ENCODE measurements at regions not wholly inside any gene's neighbourhood (a gene's known extent, or its start where the extent isn't known, plus 50 kb on each side); places are given as distances from the start of the nearest gene placed in this dataset.

GRCh38 chr6:147986846-147987245, 355.8 kb upstream of the SASH1 start:
- no peak for TF ChIP-seq CTCF (IDR thresholded peaks at IDR 0.05; ENCODE audit: borderline replicate concordance, extremely low read depth, insufficient read depth)
- Histone ChIP-seq H3K27me3 (ENCODE audit: control insufficient read depth, insufficient read depth, low read length) (no peaks in the 10 kb centered on the region), H3K9ac (ENCODE audit: low read length in 3 of 3) (no peak overlapping the region), H3K4me3 (ENCODE audit: low read length in 3 of 3) (no peak overlapping the region), H3K27ac (ENCODE audit: low read depth in 2 of 2, low read length in 2 of 2) (no peak overlapping the region), H3K4me1 (ENCODE audit: control insufficient read depth in 2 of 3, insufficient read depth in 2 of 3, low read depth in 1 of 3, low read length in 3 of 3) (no peaks in the 10 kb centered on the region), H3K9me3 (ENCODE audit: control insufficient read depth in 2 of 3, insufficient read depth in 1 of 3, low read length in 3 of 3) (no peaks in the 10 kb centered on the region), H3K36me3 (ENCODE audit: control insufficient read depth in 2 of 3, insufficient read depth in 3 of 3, low read length in 3 of 3) (no peaks in the 10 kb centered on the region)
- no peak for FAIRE-seq
- DNase-seq: peak in 1 of 5 donors; percentile 58
- intact Hi-C loops (cut with DNase I): no loop called here

GRCh38 chr6:147990159-147990558, 352.5 kb upstream of the SASH1 start:
- H3K4me3 ChIP-seq (ENCODE audit: low read length in 3 of 3): no peak overlapping the region

GRCh38 chr6:147991961-147992360, 350.7 kb upstream of the SASH1 start:
- intact Hi-C loops (cut with DNase I): no loop called here
- TF ChIP-seq CTCF (IDR thresholded peaks at IDR 0.05; ENCODE audit: borderline replicate concordance, extremely low read depth, insufficient read depth): no peak
- H3K9ac ChIP-seq (ENCODE audit: low read length in 3 of 3): no peak overlapping the region
- no peaks in the 10 kb centered on the region for H3K27me3 ChIP-seq (ENCODE audit: control insufficient read depth, insufficient read depth, low read length)
- no peak overlapping the region for H3K4me3 ChIP-seq (ENCODE audit: low read length in 3 of 3)
- no peak for FAIRE-seq
- no peak overlapping the region for H3K27ac ChIP-seq (ENCODE audit: low read depth in 2 of 2, low read length in 2 of 2)
- H3K4me1 ChIP-seq (ENCODE audit: control insufficient read depth in 2 of 3, insufficient read depth in 2 of 3, low read depth in 1 of 3, low read length in 3 of 3): no peaks in the 10 kb centered on the region
- H3K9me3 ChIP-seq (ENCODE audit: control insufficient read depth in 2 of 3, insufficient read depth in 1 of 3, low read length in 3 of 3): no peaks in the 10 kb centered on the region
- no peak for DNase-seq
- no peaks in the 10 kb centered on the region for H3K36me3 ChIP-seq (ENCODE audit: control insufficient read depth in 2 of 3, insufficient read depth in 3 of 3, low read length in 3 of 3)

More at GRCh38 chr6:147990159-147990558, 352.5 kb upstream of the SASH1 start:
- no peaks in the 10 kb centered on the region for H3K27me3 ChIP-seq (ENCODE audit: control insufficient read depth, insufficient read depth, low read length)
- no peaks in the 10 kb centered on the region for H3K4me1 ChIP-seq (ENCODE audit: control insufficient read depth in 2 of 3, insufficient read depth in 2 of 3, low read depth in 1 of 3, low read length in 3 of 3)
- no peak for TF ChIP-seq CTCF (IDR thresholded peaks at IDR 0.05; ENCODE audit: borderline replicate concordance, extremely low read depth, insufficient read depth)
- no peak for DNase-seq
- no peak overlapping the region for H3K9ac ChIP-seq (ENCODE audit: low read length in 3 of 3)
- H3K36me3 ChIP-seq (ENCODE audit: control insufficient read depth in 2 of 3, insufficient read depth in 3 of 3, low read length in 3 of 3): no peaks in the 10 kb centered on the region
- H3K9me3 ChIP-seq (ENCODE audit: control insufficient read depth in 2 of 3, insufficient read depth in 1 of 3, low read length in 3 of 3): no peaks in the 10 kb centered on the region
- H3K27ac ChIP-seq (ENCODE audit: low read depth in 2 of 2, low read length in 2 of 2): no peak overlapping the region
- no peak for FAIRE-seq
- intact Hi-C loops (cut with DNase I): no loop called here

- Histone ChIP-seq H3K9ac (ENCODE audit: low read length in 3 of 3) (no peak overlapping the region), H3K27ac (ENCODE audit: low read depth in 2 of 2, low read length in 2 of 2) (no peak overlapping the region), H3K27me3 (ENCODE audit: control insufficient read depth, insufficient read depth, low read length) (no peaks in the 10 kb centered on the region), H3K4me1 (ENCODE audit: control insufficient read depth in 2 of 3, insufficient read depth in 2 of 3, low read depth in 1 of 3, low read length in 3 of 3) (no peaks in the 10 kb centered on the region), H3K4me3 (ENCODE audit: low read length in 3 of 3) (no peak overlapping the region), H3K36me3 (ENCODE audit: control insufficient read depth in 2 of 3, insufficient read depth in 3 of 3, low read length in 3 of 3) (no peaks in the 10 kb centered on the region), H3K9me3 (ENCODE audit: control insufficient read depth in 2 of 3, insufficient read depth in 1 of 3, low read length in 3 of 3) (no peaks in the 10 kb centered on the region)
- intact Hi-C loops (cut with DNase I): no loop called here
- FAIRE-seq: no peak
- DNase-seq: no peak
- TF ChIP-seq CTCF (IDR thresholded peaks at IDR 0.05; ENCODE audit: borderline replicate concordance, extremely low read depth, insufficient read depth): no peak
Observed at GRCh38 chr6:147999001-147999540, 343.6 kb upstream of the SASH1 start.

Data from kidney (tissue), 13 donors.